GM21717 (cell line): ENCODE measurements at regions not wholly inside any gene's neighbourhood (a gene's known extent, or its start where the extent isn't known, plus 50 kb on each side); places are given as distances from the start of the nearest gene placed in this dataset.
"Not testable (repeated sequence)": the region's sequence is repeated elsewhere in the genome, so short reads cannot be mapped to it uniquely, and the experiment has no call there.

Experiments used
- ATAC-seq: cut with Tn5 transposase; IDR thresholded peaks from one replicate; pipeline ENCODE4 v1.9.1; 2021; ENCODE audit warnings: mild to moderate bottlenecking, moderate library complexity; ENCODE audit not compliant: unreplicated experiment

GRCh38 chr2:58475756-58476155 is 234.6 kb upstream of the FANCL start:
- no peak for ATAC-seq

DNA sequence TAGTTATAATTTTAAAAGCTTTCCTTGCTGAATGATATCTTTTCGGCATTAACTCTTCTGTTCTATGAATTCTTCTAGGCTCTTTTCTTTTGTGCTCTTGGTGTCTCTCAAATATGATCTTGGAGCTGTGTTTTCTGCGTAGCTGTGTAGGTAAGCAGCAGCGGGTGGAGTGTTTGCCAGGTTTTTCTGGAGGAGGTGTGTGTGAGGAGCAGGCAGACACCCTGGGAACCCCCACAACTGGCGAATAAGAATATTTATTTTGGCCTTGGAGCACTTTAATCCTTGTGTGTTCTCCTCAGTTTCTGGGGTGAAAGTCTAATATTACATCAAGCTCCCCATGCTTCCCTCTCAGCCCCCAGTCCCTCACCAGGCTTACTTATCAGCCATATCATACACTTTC is 232.0 kb upstream of the FANCL start:
- ATAC-seq, result no peak

DNA sequence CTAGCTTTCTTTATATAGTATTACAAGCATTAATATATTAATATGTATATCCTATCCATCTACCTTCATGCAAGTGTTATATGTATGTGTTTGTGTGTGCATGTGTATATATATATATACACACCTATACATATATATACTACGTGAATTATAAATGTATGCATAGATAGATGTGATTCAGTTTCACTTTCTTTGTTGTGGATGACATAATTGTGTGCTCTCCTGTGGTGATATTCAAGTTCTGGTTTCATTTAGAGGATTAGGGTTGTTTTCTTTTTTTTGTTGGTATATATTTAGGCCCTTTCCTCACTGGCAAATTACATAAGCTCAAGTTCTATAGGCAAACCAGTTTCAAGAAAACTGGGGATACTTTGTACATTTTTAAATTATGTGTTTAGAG is 225.7 kb upstream of the FANCL start:
- peak; percentile 74 for ATAC-seq

GRCh38 chr2:58466021-58466420 is 224.9 kb upstream of the FANCL start:
- not testable (repeated sequence) for ATAC-seq

DNA sequence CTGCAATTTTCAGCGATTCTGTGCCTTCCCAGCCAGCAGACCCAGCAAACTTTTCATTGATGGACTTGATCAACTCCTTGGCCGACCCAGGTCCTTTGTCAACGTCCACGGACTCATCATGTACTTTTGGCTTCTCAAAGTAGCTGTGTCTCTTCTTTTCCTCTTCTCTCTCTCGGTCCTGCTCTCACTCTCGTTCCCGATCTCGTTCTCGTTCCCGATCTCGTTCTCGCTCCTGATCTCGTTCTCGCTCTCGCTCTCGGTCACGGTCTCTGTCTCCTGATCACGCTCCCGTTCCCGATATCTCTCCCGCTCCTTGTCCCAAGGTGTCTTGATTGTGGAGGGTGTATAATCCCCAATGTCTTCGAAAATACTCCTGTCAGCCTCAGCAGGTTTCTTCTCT is 219.5 kb upstream of the FANCL start:
- no peak for ATAC-seq

DNA sequence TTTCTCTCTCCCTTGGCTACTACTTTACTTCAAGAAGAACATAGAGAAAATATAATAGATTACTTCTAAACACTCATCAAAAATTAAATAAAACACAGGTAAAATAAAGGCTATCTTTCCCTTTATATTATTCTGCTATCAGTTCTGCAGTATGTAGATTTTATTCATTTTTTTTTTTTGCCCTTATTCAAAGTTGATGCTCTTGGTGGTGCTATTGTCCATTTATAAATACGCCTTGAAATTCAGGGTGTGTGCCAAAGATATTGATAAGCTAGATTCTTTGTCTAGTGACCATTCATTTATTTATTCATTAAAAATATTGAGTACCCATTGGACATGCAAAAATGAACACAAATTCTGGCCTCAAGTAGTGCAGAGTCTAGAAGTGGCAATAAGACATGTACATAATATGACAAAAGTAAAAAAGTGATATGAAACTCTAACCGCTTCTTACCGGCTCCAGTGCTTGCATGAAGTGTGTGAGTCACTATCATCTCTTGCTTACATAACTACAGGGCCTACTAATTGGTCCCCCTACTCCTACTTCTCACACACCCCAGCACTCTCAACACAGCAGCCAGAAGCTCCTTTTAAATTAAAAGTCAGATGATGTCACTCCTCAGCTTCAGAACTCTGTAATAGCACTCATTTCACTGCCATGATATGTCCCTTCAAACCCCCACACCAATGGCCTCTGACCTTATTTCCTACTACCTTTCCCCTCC is 208.3 kb upstream of the FANCL start:
- peak; percentile 96 for ATAC-seq

GRCh38 chr2:58448845-58449244 is 207.7 kb upstream of the FANCL start:
- no peak for ATAC-seq

- ATAC-seq, result peak; percentile 48
These were observed 207.0 kb upstream of the FANCL start for GRCh38 chr2:58448065-58448507.

GRCh38 chr2:58447586-58447985 is 206.5 kb upstream of the FANCL start:
- no peak for ATAC-seq

DNA sequence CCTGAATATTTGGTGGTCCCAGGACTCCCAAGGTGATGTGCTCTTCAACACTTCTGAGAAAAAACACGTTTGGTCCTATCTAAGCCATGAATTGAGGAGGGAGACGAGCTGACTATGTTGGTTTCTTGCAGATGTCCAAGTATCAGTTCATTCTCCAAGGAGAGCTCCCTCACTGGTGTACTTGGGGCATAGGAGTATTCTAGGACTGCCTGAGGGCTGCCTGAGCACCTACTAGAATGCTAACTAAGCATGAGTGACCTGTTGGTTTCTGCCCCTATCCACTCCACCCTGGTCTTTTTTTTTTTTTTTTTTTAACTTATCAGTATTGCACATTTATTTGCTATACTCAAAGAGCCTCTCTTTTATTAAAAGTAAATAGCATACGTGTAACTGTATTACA is 200.5 kb upstream of the FANCL start:
- ATAC-seq, result no peak

GRCh38 chr2:58436872-58437271 is 195.7 kb upstream of the FANCL start:
- no peak for ATAC-seq

DNA sequence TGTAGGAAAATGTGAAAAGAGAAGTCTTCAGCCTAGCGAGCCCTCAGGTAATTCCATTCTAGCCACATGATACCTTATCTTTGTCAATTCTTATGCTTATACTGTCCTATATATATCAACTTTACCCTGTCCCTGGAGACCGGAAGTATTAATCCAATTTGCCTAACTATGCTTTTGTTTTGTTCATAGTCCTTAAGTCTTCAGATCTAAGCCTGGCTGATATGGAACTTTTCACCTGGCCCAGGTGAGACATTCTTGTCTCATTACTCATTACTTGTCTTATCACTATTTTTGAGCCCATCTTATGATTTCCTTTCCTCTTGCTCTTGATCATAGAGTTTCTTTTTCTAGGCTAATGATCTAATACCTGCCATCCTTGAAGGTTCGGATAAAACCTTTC is 194.1 kb upstream of the FANCL start:
- no peak for ATAC-seq

DNA sequence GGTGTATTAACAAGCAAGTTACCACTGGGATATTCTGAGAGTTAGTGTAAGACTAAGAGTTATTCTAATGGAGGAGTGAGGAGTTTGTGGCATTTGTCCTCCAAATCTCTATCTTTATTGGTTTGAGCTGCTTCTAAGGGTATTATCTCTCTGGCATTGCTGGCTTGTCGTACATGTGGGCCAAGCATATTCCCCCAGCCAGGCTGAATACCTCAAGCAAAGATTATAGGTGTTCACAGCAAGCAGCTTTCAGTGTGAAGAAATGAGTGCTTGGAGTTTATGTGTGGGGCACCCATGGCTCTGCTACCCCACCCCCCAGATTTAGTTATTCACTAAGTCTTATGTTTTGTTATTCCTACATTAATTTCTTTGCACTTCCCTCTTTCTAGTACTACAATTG is 193.6 kb upstream of the FANCL start:
- no peak for ATAC-seq

DNA sequence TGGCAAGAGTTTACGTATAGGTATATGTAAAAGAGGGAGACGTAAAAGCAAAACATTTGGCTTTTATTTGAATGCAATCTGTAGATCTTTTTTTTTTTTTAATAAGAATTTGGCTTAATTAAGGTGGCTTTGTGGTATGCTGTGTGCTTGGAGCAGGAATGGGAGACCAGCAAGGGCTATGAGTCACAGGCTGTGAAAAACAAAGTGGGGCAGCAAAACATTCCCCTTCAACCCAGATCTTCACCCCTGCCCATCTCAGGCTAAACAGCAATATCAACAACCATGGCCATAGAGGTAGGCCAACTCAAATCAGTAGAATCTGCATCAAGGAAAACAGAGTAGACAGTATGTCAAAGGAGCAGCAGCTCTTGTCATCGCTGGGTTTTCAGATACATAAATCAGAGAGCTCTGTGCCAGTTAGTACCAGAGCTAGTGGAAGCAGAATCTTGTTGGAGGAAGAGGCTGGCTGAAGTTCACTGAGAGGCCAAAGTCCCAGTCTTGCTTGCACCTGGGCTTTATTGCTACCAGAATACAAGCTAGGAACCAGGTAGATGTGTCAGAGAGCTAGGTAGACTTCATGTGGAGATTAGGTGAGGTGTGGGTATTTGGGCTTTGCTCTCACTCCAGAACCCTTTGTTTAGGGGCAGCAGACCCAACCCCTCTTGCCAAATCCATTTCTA is 191.5 kb upstream of the FANCL start:
- ATAC-seq, result no peak

GRCh38 chr2:58429014-58429875 is 188.1 kb upstream of the FANCL start:
- no peak for ATAC-seq

DNA sequence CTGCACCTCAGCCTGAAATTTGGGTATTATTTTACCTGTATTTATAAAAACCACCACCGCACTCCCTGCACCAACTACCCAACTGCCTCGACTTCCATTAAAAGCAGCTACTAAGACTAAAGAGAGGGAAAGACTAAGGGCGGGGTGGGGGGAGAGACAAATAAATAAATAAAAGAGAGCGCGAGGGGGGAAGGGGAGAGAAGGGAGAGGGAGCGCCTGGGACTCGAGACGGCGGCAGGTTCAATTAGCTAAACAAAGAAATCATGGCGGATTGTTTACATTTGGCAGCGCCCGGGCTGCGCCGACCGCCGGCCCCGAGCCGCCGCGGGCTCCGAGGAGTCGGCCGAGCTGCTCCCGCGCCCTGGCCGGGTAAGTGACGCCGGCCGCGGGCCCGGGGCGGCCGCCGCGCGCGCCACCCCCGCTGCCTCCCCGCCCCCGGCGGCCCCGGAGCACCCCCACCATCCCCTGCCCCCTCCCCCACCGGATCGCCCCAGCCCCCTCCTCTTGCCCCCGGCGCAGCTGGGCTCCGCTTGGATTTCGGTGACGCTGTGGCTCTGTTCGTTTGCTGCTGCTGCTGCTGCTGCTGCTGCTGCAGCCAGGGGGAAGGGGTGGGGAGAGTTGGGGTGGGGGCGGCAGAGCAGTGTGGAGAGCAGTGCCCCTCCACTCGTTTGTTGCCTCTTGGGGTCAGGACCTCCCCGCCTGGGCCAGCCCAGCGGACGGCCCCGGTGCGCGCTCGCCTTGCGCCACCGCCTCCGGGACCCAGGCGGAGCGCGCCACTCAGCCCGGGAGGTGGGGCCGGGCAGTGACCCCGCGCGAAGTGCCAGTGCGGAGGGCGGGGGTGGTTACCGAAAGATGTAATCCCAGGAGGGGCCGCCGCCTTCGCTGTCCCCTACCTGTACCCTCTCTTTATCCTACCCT is 187.2 kb upstream of the FANCL start:
- ATAC-seq, result no peak

DNA sequence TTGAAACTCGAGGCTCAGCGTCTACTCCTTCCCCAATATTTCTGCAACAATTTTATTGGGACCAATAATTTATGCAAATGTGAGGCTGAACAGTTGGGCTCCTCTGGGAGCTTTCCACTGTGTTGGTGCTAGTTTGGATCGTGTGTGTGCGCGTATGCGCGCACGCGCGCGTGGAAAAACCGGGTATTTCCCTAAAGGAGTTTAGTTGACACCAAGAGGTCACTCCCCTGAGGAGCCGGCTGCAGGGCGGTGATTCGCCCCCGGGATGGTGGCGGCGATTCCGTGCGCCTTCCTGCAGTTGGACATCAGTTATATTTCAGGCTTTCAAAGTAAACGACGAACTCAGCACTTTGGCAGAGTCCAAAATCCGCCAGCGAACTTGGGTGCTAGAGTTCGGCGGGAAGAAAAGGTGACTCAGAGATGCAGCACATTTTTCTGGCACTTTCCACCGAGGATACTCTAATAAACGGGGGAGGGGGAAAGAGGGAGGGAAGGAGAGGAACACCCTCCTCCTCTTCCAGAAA is 186.5 kb upstream of the FANCL start:
- ATAC-seq, result no peak

DNA sequence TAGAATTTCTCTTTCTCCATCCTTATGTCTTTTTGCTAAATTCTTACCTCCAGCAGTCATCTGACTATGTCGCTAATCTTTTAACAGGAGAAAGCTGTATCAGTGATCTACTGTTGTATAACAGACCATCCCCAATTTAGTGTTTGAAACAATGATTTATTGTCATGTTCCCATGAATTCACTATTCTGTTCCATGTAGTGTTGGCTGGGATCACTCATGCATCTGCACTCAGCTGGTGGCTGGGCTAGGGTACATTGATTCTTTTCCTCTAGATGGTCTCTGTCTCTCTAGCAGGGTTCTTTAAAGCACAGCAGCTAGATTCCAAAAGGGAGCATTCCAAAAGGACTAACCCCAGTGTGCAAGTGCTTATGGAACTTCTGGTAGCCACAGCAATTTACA is 184.2 kb upstream of the FANCL start:
- ATAC-seq, result no peak

DNA sequence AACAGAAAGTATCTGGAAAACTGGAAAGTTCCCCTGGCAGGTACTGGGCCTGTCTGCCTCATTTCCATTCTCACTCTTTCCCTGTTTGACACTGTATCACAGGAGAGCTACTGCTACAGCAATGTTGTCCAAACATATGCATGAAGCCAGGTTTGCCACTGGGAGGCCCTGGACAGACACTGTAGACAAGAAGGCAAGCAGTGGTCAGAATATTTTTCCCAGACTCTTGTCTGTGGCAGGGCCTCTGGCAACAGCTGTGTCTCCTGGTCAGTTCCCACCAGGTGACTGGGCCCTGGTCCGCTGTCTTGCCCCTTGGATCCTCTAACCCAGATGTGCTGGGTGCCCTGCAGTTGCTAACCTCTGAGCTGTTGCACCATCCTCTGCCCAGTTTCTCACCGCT is 178.9 kb upstream of the FANCL start:
- no peak for ATAC-seq

- no peak for ATAC-seq
These were observed 175.6 kb upstream of the FANCL start for GRCh38 chr2:58416696-58417095.
